GM18508 (cell line): ENCODE measurements at regions not wholly inside any gene's neighbourhood (a gene's known extent, or its start where the extent isn't known, plus 50 kb on each side); places are given as distances from the start of the nearest gene placed in this dataset.
"Not testable (repeated sequence)": the region's sequence is repeated elsewhere in the genome, so short reads cannot be mapped to it uniquely, and the experiment has no call there.

ENCODE experiments used
- ATAC-seq: cut with Tn5 transposase; IDR thresholded peaks from one replicate; pipeline ENCODE4 v1.9.1; 2021; ENCODE audit warnings: moderate number of reproducible peaks; ENCODE audit not compliant: insufficient read depth, unreplicated experiment

DNA sequence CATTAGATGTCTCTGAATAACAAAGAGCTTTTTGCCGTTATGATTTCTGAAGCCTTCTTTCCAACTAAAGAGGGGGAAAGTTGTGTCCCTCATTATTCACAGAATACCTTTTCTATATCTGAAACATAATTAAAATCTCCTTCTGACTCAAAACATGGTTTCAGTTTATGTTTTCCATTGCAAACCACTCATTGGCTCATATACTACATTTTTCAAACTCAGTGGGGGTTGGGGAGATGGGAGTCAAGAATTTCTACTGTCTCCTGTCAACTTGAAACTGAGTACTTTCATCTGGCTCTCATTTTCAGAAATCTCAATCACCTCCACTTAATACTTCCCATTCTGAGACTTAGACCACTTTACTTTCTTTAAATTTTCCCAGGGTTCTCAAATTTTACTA, 1839.5 kb upstream of the PCDH10 start:
- no peak for ATAC-seq

DNA sequence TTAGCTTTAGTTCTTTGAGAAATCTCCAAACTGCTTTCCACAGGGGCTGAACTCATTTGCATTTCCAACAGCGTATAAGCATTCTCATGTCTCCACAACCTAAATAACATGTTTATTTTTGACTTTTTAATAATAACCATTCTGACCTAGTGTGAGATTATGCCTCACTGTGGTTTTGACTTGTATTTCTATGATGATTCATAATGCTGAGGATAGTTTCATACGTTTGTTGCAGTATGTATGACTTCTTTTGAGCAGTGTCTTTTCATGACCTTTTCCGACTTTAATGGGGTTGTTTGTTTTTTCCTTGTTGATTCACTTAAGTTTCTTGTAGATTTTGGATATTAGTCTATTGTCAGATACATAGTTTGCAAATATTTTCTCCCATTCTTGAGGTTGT, 1833.0 kb upstream of the PCDH10 start:
- ATAC-seq = no peak

DNA sequence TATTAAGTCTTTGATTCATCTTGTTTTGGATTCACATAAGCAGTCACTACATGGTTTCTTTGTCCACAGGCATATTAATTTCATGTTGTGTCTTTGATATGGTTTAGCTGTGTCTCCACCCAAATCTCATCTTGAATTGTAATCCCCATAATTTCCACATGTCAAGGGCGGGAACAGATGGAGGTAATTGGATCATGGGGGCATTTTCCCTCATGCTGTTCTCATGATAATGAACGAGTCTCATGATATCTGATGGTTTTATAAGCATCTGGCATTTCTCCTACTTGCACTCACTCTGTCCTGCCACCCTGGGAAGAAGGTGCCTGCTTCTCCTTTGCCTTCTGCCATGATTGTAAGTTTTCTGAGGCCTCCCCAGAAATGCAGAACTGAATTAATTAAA, 1811.2 kb upstream of the PCDH10 start:
- ATAC-seq = no peak

DNA sequence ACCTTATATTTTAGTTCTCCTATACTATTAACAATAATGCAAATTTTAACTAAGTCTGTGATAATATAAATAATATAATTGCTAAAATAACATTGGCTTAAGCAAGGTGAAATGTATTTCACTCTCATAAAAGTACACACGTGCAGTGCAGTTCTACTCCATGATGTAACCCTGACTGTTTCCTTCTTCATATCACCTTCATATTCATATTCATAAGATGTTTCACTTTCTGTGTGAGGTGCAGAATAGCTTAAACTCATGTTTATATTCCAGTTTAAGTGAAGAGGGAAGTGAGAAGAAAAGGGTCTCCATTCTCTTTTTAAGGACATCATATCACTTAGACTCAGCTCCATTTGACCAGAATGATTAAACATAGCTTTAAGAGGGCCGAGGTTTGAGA, 1810.0 kb upstream of the PCDH10 start:
- ATAC-seq = no peak

DNA sequence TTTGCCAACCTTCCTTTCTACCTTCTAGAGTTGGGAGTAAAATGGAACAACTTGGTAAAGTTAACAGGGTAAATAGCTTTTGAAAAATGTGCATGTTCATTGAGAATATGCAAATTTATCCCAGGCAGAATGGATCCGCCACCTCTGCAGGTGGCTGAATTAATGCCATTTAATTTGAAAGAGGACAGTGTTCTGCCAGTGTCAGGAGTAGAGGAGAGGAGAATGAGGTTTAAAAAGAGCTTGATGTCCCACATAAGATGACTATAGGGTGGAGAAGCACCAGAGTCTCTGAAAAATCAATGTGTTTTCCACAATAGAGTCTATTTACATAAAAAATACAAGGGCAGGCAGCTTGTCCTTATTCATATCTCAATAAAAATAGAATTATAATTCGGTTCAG, 1804.3 kb upstream of the PCDH10 start:
- no peak for ATAC-seq

DNA sequence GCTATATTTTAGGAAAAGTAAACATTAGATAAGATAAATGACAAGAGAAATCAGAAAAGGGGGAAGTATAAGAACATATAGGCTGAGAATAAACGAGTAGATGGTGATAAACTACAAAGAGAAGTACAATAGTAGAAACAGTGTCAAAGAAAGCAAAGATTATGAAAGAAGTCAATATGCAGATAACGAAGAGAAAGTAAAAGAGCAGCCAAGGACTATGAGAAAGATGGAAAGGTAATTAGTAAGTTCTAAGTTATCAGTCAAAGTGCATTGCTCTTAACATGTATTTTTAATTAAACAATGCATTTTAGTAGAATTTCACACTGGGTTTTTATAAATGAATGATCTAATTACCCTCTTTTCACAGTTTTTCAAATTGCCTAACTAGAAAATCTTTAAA, 1801.3 kb upstream of the PCDH10 start:
- no peak for ATAC-seq

DNA sequence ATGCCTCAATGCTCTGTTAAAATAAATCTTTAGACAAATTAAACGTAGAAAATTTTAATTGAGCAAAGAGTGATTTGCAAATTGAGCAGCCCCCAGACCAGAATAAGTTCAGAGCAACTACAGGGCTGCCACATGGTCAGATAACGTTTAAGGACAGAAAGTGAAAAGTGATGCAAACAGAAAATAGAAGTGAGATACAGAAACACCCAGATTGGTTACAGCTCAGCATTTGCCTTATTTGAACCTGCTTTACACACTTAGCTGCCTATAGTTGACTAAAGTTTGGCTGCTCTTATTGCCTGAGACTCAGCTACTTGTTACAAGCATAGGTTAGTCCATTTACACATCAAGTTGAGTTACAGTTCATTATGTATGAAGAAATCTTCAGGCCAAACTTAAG, 1800.8 kb upstream of the PCDH10 start:
- ATAC-seq = no peak

DNA sequence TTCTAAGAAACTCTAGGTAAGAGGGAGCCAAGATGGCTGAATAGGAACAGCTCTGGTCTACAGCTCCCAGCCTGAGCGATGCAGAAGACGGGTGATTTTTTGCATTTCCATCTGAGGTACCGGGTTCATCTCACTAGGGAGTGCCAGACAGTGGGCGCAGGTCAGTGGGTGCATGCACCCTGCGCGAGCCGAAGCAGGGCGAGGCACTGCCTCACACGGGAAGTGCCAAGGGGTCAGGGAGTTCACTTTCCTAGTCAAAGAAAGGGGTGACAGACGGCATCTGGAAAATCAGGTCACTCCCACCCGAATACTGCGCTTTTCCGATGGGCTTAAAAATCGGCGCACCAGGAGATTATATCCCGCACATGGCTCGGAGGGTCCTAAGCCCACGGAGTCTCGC, 1796.7 kb upstream of the PCDH10 start:
- ATAC-seq = not testable (repeated sequence)

DNA sequence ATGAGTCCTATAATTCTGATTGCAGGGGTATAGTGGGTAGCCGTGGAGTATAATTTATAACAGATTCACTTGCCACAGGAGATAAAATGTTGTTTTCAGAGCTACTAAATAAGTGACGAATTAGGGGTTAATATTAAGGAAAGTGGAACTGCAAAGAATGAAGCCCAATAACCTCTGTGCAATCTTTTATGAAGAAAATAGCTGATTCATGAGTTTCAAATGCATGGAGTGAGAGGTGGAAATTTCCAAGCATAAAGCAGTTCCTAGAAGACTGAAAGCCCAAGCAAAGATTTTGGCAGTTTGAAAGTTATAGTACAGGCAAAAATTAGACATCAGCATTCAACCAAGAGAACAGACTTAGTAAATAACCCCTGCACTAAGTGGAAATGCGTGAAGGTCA, 1782.4 kb upstream of the PCDH10 start:
- ATAC-seq = no peak

DNA sequence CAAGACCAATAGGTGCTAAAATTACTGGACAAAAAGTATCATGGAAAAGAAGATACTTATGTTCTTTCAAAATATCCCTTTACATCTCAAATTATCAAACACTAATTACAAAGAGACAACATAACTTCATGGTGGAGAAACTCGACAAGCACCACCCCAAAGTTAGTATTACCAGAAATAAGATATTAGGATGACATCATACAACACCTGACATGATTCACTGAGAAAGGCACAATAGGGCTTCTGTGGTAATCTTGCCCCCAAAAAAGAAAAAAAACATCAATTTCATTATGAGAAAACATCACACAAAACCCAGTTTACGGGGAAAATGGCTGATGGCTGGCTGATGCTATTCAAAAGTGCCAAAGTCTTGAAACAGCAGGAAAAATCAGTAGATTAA, 1781.7 kb upstream of the PCDH10 start:
- ATAC-seq = no peak

DNA sequence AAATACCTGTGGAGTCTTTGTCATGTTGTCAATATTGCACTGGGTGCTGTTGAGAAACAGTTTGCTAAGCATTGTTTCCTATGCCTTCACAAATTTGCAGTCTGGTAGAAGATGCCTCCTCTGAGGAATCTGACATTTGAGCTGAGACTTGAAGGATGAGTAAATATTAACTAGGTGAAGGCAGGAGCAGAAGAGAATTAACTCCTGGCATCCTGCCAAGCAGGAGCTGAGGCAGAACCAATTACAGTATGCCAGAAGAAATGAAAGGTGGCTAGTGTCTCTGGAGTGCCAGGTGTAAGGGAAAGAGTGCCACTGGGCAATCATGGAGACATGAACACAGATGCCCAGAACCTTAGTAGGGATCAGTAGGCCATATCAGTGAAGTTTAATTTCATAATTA, 1778.2 kb upstream of the PCDH10 start:
- no peak for ATAC-seq

DNA sequence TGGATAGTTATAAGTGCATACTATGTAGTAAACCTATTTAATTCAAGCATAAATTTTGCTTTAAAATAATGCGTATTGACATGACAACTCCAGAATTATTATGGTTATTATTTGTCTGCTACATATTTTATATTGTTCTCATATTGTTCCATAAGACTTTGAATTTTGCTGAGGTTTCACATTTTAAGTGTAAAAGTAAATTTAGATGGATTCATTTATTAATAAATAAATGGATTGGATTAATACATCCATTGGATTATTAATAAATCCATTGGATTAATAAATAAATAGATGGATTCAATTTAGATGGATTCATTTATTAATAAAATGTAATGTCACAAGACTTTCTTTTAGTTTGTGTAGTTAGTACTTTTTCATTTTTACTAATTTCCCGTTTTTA, 1768.0 kb upstream of the PCDH10 start:
- ATAC-seq = no peak

DNA sequence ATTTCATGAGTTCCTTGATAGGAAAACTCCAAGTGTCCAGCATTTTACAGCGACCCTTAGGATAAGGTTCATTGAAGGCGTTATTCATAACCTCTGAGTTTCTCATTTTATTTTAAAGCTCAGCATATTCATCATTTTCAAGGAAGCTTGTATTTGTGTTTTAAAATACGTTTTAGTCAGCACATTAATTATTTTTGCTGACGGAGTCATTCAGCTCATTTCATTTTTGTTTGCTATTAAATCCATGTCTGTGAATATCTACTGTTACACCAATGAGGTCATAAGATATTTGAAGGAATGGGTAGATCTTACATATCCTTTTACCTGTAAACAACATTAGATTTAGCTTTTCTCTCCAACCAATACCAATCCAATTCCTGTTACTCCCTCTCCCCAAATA, 1766.3 kb upstream of the PCDH10 start:
- no peak for ATAC-seq

DNA sequence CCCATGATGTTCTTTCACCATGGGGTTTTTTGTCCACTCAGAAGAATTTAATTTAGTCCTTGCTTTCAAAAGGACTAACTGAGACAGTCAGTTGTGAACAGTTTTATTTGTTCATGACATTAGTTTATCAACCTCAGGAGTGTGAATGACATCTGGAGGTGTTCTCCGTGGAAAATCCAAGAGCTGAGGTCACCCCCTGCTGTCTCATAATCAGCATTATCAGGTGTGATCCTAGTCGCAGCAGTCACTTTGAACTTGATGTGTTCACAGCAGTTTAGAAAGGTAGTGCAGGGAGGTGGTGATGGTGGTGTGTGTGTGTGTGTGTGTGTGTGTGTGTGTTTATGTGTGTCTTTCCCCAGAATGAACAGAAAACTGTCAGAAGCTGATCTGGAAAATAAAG, 1760.8 kb upstream of the PCDH10 start:
- ATAC-seq = no peak

DNA sequence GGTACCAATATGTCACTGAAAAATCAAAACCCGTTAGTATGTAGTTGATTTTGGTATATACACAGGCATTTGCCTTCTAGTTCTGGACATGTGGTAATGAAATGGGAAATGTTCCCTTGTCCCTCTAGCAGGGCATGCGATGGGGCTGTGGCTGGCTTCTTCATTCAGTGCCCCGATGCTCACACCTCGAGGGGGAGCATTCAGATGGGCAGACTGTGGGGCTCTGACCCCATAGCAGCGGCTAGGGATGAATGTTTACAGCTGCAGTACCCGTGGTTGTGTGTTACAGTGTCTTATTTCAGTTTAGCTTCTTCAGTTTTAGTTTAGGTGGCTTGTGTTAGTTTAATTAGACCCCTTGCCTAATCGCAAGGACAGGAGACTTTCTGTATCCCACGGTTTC, 1741.0 kb upstream of the PCDH10 start:
- ATAC-seq = no peak

DNA sequence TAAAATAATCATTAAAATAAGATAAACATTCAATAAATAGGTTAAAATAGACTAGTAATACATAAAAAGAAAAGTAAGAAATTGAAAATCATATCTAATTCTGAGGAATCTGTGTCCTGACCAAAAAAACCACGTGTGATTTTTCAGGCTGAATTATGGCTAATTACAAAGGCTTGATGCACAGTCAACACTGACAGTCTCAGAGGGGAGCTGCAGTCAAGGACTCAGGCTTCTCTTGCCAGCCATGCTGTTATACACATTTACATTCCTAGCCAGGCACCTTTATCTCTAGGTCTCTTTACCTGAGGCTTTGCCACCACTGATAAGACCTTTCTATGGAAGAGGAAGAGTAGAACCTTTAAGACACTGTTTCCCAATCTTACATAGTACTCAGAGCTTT, 1737.7 kb upstream of the PCDH10 start:
- ATAC-seq = no peak

DNA sequence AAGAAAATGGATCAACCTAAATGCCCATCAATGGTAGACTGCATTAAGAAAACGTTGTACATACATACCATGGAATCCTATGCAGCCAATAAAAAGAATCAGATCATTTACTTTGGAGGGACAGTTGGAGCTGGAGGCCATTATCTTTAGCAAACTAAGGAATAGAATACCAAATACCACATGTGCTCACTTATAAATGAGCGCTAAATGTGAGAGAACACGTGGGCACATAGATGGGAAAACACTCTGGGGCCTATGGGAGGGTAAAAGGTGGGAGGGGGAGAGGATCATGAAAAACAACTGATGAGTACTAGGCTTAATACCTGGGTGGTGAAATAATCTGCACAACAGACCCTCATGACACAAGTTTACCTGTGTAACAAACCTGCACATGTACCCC, 1729.9 kb upstream of the PCDH10 start:
- no peak for ATAC-seq

DNA sequence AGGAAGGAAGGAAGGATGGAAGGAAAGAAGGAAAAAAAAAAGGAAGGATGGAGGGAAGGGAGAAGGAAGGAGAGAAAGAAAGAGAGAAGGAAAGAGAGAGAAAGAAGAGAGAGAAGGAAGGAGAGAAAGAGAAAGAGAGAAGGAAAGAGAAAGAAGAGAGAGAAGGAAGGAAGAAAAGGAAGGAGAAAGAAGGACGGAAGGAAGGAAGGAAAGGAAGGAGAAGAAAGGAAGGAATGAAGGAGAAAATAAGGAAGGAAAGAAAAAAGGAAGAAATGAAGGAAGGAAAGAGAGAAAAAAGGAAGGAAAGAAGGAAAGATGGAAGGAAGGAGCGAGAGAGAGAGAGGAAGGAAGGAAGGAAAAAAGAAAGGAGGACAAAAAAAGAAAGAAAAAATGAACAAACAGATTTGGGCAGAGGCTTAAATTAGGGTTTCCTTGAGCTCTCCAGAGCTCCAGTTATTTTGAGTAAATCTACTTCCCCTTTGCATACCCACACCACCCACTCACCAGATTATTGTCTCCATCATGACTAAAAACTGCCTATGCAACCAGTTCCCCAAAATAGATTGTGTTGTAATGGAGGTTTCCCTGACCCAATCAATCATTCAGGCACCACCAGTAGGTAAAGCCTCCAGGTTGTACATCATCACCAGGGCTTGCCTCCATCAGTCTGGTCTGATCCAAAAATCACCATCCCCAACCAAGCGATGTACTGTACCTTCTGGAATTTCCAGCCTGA, 1722.9 kb upstream of the PCDH10 start:
- no peak for ATAC-seq

DNA sequence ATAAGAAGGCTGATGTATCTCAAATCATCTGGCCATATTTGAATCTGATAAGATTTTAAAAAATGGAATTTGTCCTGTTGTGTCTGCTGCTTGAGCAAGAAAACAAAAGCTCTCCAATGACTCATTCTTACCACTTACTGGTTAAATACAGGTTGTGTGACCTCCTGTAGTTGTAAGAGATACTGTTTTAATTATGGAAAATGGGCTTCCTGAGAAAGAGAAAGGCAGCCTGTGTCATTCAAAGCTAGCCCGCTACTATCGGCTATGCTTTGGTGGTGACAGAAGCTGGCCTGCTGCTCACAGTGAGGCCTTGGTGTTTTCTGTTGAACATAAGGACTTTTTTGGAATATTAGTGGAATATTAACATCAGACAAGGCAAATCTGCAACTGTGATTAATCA, 1722.1 kb upstream of the PCDH10 start:
- no peak for ATAC-seq

DNA sequence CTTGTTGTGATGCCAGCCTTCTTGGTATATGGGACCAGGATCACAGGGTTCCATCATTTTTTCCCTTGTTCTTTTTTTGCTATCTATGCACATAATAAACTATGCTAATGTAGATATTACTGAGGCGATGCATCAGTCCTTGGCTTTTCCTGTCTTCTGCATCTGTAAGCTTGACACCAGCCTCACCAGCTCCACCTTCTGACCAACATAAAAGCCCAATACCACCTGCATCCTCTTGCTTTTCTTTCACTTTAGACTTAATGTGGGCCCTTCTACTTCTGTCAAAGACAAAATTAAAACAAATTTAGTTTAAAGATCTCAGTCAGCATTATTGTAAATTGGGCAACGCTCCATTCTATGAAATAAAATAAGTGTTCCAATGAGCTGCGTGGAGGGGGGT, 1718.8 kb upstream of the PCDH10 start:
- no peak for ATAC-seq

DNA sequence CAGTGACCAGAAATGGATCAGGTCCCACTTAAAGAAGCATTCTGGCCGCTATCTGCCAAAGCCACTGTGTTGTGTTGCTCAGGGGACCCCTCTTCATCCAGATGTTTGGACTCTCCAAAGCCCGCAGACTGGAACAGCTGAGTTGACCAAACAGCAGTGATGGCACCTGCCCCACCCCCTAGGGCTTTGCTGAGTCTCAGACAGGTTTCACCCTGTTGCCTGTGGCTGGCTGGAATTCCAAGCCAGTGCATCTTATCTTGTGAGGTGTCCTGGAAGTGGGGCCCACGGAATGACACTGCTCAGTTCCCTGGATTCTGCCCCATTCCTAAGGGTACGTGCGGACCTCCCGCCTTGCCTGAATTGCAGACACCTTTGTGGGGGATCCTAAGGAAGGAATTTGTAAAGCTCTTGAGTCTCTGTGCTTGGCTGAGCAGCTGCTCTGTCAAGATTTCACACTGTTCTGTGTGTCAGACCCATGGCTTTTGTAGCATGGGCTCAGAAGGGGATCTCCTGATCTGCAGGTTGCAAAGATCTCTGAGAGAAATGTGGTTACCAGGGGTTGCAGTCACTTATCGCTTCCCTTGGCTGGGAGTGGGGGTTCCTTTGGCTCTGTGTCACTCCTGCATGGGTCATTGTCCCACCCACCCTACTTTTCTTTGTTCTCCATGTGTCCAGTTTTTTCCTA, 1707.9 kb upstream of the PCDH10 start:
- ATAC-seq = no peak

DNA sequence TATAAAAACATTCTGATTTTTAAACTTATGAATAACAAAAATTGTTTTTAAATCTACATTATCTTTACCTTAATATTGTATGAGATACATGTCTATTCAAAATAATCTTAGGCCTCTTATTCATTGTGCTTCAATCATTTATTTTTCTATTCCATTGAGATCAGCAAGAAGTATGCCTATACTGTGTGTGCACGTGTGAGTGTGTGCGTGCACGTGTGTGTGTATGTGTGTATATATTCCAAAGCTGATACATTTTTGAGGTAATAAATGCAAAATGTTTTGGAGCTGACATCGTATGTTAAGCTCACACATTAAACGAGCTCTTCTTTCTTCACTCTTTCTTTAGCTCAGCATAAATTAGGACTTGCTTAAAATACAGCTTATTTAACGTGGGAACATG, 1701.2 kb upstream of the PCDH10 start:
- ATAC-seq = no peak
